WTC11 (cell line): ENCODE measurements at regions not wholly inside any gene's neighbourhood (a gene's known extent, or its start where the extent isn't known, plus 50 kb on each side); places are given as distances from the start of the nearest gene placed in this dataset.

Experiments
- ATAC-seq: fragments of 200-7000 bp; cut with Tn5 transposase; 2 replicates; pipeline ENCODE4 v1.10.0; 2021; ENCODE audit warnings: mild to moderate bottlenecking, moderate library complexity
- CTCF ChIA-PET: fragments of 300-600 bp; sonication (Branson Sonifier 250); formaldehyde crosslinking; loops from one replicate; lab custom pipeline; 2021; ENCODE audit warnings: antibody characterized with exemption; lab: Charles Lee
- POLR2A ChIA-PET: fragments of 350-600 bp; sonication (Branson Sonifier 250); formaldehyde crosslinking; loops from one replicate; lab custom pipeline; 2021; ENCODE audit warnings: antibody characterized with exemption; lab: Charles Lee
- DNase-seq: peaks from one replicate; pipeline ENCODE4 v3.0.0; 2021; ENCODE audit warnings: low spot score
- H3K27ac Mint-ChIP-seq: 2 replicates; pipeline ENCODE4 v1.8.0; 2021; ENCODE audit warnings: mixed read lengths
- H3K27me3 Mint-ChIP-seq: 2 replicates; pipeline ENCODE4 v1.8.0; 2021; ENCODE audit warnings: low read depth, mild to moderate bottlenecking, moderate library complexity, mixed read lengths
- H3K36me3 Mint-ChIP-seq: 2 replicates; pipeline ENCODE4 v1.8.0; 2021; ENCODE audit warnings: mixed read lengths
- H3K4me1 Mint-ChIP-seq: 2 replicates; pipeline ENCODE4 v1.8.0; 2022; ENCODE audit warnings: mixed read lengths
- H3K4me3 Mint-ChIP-seq: 2 replicates; pipeline ENCODE4 v1.8.0; 2021; ENCODE audit warnings: mild to moderate bottlenecking, moderate library complexity, mixed read lengths
- H3K9me3 Mint-ChIP-seq: 2 replicates; pipeline ENCODE4 v1.8.0; 2021; ENCODE audit warnings: mixed read lengths
- CBFB ChIP-seq: sonication (generic); formaldehyde crosslinking; IDR thresholded peaks from 2 replicates; pipeline ENCODE4 v1.8.1; 2022; ENCODE audit warnings: mild to moderate bottlenecking, low read depth, missing genetic modification reagents
- ELF4 ChIP-seq: sonication (generic); formaldehyde crosslinking; IDR thresholded peaks from 2 replicates; pipeline ENCODE4 v1.8.1; 2022; ENCODE audit warnings: low read depth, mild to moderate bottlenecking, moderate library complexity, missing genetic modification reagents
- IRF2 ChIP-seq: sonication (generic); formaldehyde crosslinking; IDR thresholded peaks from 2 replicates; pipeline ENCODE4 v1.8.0; 2022; ENCODE audit warnings: low read depth, missing genetic modification reagents, borderline replicate concordance
- MXD4 ChIP-seq: fragments of 250-450 bp; sonication (Bioruptor Pico); IDR thresholded peaks from 2 replicates; pipeline ENCODE4 v1.8.0; 2021; ENCODE audit warnings: mild to moderate bottlenecking, moderate library complexity, borderline replicate concordance
- MYBL2 ChIP-seq: sonication (generic); formaldehyde crosslinking; IDR thresholded peaks from 2 replicates; pipeline ENCODE4 v1.8.1; 2023; ENCODE audit warnings: mild to moderate bottlenecking, moderate library complexity, missing genetic modification reagents
- NR2C2 ChIP-seq: sonication (generic); formaldehyde crosslinking; IDR thresholded peaks from 2 replicates; pipeline ENCODE4 v1.8.0; 2022; ENCODE audit warnings: mild to moderate bottlenecking, missing genetic modification reagents
- PRRX2 ChIP-seq: fragments of 250-450 bp; sonication (Bioruptor Pico); IDR thresholded peaks from 2 replicates; pipeline ENCODE4 v1.8.0; 2021; ENCODE audit warnings: mild to moderate bottlenecking
- SMAD4 ChIP-seq: sonication (generic); formaldehyde crosslinking; IDR thresholded peaks from 2 replicates; pipeline ENCODE4 v1.8.0; 2022; ENCODE audit warnings: mild to moderate bottlenecking, missing genetic modification reagents
- TEAD4 ChIP-seq: sonication (generic); formaldehyde crosslinking; IDR thresholded peaks from 2 replicates; pipeline ENCODE4 v1.8.0; 2022; ENCODE audit warnings: mild to moderate bottlenecking, missing genetic modification reagents
- ZNF317 ChIP-seq: sonication (generic); formaldehyde crosslinking; IDR thresholded peaks from 2 replicates; pipeline ENCODE4 v1.8.1; 2023; ENCODE audit warnings: low read depth, mild to moderate bottlenecking, moderate library complexity, missing genetic modification reagents, borderline replicate concordance
- ZNF416 ChIP-seq: fragments of 250-450 bp; sonication (Bioruptor Pico); IDR thresholded peaks from 2 replicates; pipeline ENCODE4 v1.9.0; 2021; ENCODE audit warnings: mild to moderate bottlenecking, inconsistent platforms
- TF ChIP-seq, protein P1 (sequence below): fragments of 250-450 bp; sonication (Bioruptor Pico); IDR thresholded peaks from 2 replicates; pipeline ENCODE4 v1.9.0; 2021; ENCODE audit warnings: mild to moderate bottlenecking, borderline replicate concordance
- TF ChIP-seq, protein P2 (sequence below): sonication (generic); formaldehyde crosslinking; IDR thresholded peaks from 2 replicates; pipeline ENCODE4 v1.8.0; 2022; ENCODE audit warnings: mild to moderate bottlenecking, missing genetic modification reagents
- TF ChIP-seq, protein P3 (sequence below): sonication (generic); formaldehyde crosslinking; IDR thresholded peaks from 2 replicates; pipeline ENCODE4 v1.8.0; 2022; ENCODE audit warnings: mild to moderate bottlenecking, missing genetic modification reagents
- TF ChIP-seq, protein P4 (sequence below): sonication (generic); formaldehyde crosslinking; IDR thresholded peaks from 2 replicates; pipeline ENCODE4 v1.8.1; 2022; ENCODE audit warnings: low read depth, mild to moderate bottlenecking, moderate library complexity, missing genetic modification reagents, borderline replicate concordance
- TF ChIP-seq, protein P5 (sequence below): sonication (generic); formaldehyde crosslinking; IDR thresholded peaks from 2 replicates; pipeline ENCODE4 v1.8.1; 2022; ENCODE audit warnings: low read depth, missing genetic modification reagents, borderline replicate concordance
- TF ChIP-seq, protein P6 (sequence below): sonication (generic); formaldehyde crosslinking; conservative IDR thresholded peaks from 2 replicates; pipeline ENCODE4 v1.8.1; 2022; ENCODE audit warnings: mild to moderate bottlenecking, missing genetic modification reagents
- TF ChIP-seq, protein P7 (sequence below): sonication (generic); formaldehyde crosslinking; IDR thresholded peaks from 2 replicates; pipeline ENCODE4 v1.8.1; 2022; ENCODE audit warnings: missing genetic modification reagents, borderline replicate concordance
- TF ChIP-seq, protein P8 (sequence below): fragments of 250-450 bp; sonication (Bioruptor Pico); IDR thresholded peaks from 2 replicates; pipeline ENCODE4 v1.8.0; 2021; ENCODE audit warnings: mild to moderate bottlenecking

DNA sequence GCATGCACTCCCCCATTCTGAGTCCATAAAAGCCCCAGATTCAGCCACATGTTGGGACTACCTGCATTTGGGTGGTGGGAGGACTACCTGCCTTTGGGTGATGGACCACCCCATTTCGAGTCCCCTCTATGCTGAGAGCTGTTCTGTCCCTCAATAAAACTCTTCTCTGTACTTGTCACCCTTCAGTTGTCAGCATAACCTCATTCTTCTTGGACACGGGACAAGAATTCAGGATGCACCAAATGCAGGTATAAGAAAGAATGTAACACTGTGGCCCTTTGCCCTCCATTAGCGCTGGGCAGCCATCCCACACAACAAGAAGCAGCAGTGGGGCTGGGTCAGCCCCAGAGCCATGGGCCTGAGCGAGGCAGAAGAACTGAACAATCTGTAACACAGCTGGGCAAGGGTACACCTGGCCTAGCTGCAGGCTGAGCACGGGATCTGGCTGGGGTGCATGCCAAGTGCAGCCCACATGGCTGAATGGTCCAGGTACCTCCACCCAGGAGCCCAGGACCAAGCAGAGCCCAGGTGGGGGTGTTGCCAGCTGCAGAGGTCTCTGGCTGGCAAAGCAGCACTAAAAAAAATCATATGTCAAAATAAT lies 1344.3 kb upstream of the LRRTM3 start:
- ChIA-PET CTCF (no interaction called here), POLR2A (no interaction called here)
- Mint-ChIP-seq H3K36me3 (peaks cover 64% of the 10 kb centered on the region), H3K9me3 (peaks cover 59% of the 10 kb centered on the region), H3K27ac (no peak overlapping the region), H3K4me1 (no peaks in the 10 kb centered on the region), H3K27me3 (peaks cover 4% of the 10 kb centered on the region; the same call in 1 of the 2 replicates), H3K4me3 (no peak overlapping the region)
- ATAC-seq (no peak), DNase-seq (no peak)
- TF ChIP-seq, protein P1, sequence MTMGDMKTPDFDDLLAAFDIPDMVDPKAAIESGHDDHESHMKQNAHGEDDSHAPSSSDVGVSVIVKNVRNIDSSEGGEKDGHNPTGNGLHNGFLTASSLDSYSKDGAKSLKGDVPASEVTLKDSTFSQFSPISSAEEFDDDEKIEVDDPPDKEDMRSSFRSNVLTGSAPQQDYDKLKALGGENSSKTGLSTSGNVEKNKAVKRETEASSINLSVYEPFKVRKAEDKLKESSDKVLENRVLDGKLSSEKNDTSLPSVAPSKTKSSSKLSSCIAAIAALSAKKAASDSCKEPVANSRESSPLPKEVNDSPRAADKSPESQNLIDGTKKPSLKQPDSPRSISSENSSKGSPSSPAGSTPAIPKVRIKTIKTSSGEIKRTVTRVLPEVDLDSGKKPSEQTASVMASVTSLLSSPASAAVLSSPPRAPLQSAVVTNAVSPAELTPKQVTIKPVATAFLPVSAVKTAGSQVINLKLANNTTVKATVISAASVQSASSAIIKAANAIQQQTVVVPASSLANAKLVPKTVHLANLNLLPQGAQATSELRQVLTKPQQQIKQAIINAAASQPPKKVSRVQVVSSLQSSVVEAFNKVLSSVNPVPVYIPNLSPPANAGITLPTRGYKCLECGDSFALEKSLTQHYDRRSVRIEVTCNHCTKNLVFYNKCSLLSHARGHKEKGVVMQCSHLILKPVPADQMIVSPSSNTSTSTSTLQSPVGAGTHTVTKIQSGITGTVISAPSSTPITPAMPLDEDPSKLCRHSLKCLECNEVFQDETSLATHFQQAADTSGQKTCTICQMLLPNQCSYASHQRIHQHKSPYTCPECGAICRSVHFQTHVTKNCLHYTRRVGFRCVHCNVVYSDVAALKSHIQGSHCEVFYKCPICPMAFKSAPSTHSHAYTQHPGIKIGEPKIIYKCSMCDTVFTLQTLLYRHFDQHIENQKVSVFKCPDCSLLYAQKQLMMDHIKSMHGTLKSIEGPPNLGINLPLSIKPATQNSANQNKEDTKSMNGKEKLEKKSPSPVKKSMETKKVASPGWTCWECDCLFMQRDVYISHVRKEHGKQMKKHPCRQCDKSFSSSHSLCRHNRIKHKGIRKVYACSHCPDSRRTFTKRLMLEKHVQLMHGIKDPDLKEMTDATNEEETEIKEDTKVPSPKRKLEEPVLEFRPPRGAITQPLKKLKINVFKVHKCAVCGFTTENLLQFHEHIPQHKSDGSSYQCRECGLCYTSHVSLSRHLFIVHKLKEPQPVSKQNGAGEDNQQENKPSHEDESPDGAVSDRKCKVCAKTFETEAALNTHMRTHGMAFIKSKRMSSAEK (CRISPR knock-in tag) = no peak
- TF ChIP-seq TEAD4 (CRISPR knock-in tag) = no peak
- TF ChIP-seq, protein P2, sequence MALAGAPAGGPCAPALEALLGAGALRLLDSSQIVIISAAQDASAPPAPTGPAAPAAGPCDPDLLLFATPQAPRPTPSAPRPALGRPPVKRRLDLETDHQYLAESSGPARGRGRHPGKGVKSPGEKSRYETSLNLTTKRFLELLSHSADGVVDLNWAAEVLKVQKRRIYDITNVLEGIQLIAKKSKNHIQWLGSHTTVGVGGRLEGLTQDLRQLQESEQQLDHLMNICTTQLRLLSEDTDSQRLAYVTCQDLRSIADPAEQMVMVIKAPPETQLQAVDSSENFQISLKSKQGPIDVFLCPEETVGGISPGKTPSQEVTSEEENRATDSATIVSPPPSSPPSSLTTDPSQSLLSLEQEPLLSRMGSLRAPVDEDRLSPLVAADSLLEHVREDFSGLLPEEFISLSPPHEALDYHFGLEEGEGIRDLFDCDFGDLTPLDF (CRISPR knock-in tag) = no peak
- TF ChIP-seq, protein P3, sequence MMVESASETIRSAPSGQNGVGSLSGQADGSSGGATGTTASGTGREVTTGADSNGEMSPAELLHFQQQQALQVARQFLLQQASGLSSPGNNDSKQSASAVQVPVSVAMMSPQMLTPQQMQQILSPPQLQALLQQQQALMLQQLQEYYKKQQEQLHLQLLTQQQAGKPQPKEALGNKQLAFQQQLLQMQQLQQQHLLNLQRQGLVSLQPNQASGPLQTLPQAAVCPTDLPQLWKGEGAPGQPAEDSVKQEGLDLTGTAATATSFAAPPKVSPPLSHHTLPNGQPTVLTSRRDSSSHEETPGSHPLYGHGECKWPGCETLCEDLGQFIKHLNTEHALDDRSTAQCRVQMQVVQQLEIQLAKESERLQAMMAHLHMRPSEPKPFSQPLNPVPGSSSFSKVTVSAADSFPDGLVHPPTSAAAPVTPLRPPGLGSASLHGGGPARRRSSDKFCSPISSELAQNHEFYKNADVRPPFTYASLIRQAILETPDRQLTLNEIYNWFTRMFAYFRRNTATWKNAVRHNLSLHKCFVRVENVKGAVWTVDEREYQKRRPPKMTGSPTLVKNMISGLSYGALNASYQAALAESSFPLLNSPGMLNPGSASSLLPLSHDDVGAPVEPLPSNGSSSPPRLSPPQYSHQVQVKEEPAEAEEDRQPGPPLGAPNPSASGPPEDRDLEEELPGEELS (CRISPR knock-in tag) = no peak
- TF ChIP-seq ZNF416 (CRISPR knock-in tag) = no peak
- no peak for TF ChIP-seq PRRX2 (CRISPR knock-in tag)
- no peak for TF ChIP-seq MYBL2 (CRISPR knock-in tag)
- no peak for TF ChIP-seq ZNF317
- TF ChIP-seq SMAD4 (CRISPR knock-in tag) = no peak
- TF ChIP-seq, protein P4, sequence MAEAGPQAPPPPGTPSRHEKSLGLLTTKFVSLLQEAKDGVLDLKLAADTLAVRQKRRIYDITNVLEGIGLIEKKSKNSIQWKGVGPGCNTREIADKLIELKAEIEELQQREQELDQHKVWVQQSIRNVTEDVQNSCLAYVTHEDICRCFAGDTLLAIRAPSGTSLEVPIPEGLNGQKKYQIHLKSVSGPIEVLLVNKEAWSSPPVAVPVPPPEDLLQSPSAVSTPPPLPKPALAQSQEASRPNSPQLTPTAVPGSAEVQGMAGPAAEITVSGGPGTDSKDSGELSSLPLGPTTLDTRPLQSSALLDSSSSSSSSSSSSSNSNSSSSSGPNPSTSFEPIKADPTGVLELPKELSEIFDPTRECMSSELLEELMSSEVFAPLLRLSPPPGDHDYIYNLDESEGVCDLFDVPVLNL (CRISPR knock-in tag) = no peak
- no peak for TF ChIP-seq NR2C2 (CRISPR knock-in tag)
- TF ChIP-seq, protein P5, sequence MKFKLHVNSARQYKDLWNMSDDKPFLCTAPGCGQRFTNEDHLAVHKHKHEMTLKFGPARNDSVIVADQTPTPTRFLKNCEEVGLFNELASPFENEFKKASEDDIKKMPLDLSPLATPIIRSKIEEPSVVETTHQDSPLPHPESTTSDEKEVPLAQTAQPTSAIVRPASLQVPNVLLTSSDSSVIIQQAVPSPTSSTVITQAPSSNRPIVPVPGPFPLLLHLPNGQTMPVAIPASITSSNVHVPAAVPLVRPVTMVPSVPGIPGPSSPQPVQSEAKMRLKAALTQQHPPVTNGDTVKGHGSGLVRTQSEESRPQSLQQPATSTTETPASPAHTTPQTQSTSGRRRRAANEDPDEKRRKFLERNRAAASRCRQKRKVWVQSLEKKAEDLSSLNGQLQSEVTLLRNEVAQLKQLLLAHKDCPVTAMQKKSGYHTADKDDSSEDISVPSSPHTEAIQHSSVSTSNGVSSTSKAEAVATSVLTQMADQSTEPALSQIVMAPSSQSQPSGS = no peak
- no peak for TF ChIP-seq ELF4 (CRISPR knock-in tag)
- TF ChIP-seq, protein P6, sequence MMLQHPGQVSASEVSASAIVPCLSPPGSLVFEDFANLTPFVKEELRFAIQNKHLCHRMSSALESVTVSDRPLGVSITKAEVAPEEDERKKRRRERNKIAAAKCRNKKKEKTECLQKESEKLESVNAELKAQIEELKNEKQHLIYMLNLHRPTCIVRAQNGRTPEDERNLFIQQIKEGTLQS (CRISPR knock-in tag) = no peak
- no peak for TF ChIP-seq IRF2 (CRISPR knock-in tag)
- no peak for TF ChIP-seq CBFB (CRISPR knock-in tag)
- TF ChIP-seq, protein P7, sequence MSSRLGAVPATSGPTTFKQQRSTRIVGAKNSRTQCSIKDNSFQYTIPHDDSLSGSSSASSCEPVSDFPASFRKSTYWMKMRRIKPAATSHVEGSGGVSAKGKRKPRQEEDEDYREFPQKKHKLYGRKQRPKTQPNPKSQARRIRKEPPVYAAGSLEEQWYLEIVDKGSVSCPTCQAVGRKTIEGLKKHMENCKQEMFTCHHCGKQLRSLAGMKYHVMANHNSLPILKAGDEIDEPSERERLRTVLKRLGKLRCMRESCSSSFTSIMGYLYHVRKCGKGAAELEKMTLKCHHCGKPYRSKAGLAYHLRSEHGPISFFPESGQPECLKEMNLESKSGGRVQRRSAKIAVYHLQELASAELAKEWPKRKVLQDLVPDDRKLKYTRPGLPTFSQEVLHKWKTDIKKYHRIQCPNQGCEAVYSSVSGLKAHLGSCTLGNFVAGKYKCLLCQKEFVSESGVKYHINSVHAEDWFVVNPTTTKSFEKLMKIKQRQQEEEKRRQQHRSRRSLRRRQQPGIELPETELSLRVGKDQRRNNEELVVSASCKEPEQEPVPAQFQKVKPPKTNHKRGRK (CRISPR knock-in tag) = no peak
- no peak for TF ChIP-seq MXD4
- TF ChIP-seq, protein P8, sequence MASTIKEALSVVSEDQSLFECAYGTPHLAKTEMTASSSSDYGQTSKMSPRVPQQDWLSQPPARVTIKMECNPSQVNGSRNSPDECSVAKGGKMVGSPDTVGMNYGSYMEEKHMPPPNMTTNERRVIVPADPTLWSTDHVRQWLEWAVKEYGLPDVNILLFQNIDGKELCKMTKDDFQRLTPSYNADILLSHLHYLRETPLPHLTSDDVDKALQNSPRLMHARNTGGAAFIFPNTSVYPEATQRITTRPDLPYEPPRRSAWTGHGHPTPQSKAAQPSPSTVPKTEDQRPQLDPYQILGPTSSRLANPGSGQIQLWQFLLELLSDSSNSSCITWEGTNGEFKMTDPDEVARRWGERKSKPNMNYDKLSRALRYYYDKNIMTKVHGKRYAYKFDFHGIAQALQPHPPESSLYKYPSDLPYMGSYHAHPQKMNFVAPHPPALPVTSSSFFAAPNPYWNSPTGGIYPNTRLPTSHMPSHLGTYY = no peak
